Panc1 (cell line): ENCODE measurements at regions not wholly inside any gene's neighbourhood (a gene's known extent, or its start where the extent isn't known, plus 50 kb on each side); places are given as distances from the start of the nearest gene placed in this dataset.

Source experiments
- CTCF ChIP-seq: fragments of 450-650 bp; IDR thresholded peaks from 2 replicates; pipeline ENCODE4 v1.5.1; 2017; ENCODE audit warnings: mild to moderate bottlenecking
- POLR2AphosphoS5 ChIP-seq: IDR thresholded peaks from 2 replicates; pipeline ENCODE4 v1.6.1; 2012; ENCODE audit warnings: mild to moderate bottlenecking, low read depth, low read length, moderate library complexity
- REST ChIP-seq, 2 experiments: IDR thresholded peaks; 2 replicates each; pipeline ENCODE4 v1.6.1; 2011 to 2012; ENCODE audit warnings: low read depth in 2 of 2, control low read depth in 1 of 2, low read length in 1 of 2, mild to moderate bottlenecking in 1 of 2, moderate library complexity in 1 of 2; ENCODE audit not compliant: insufficient read depth in 1 of 2
- SIN3A ChIP-seq: IDR thresholded peaks from 2 replicates; pipeline ENCODE4 v1.6.1; 2012; ENCODE audit warnings: low read depth, mild to moderate bottlenecking, low read length, moderate library complexity, borderline replicate concordance; ENCODE audit not compliant: insufficient read depth

DNA sequence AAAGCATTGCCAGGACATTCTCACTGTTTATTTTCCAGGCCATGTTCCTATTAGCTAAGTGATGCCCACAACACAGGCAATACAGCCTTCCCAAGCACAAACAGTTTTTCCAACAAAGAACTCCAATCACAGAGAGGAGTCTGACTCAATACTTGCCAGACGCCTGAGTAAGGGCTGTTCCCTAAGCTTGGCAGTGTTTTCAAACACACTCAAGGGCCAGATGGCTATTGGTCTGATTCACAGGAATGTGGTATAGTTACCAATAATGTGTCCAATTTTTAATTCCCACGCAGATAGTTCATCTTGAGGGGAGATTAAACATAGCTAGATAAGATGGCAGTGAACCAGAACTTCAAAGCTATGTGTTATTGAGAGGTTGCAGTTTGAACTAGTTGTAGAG, 381.0 kb downstream of the SNAPC1 start:
- TF ChIP-seq SIN3A (no peak), REST (IDR thresholded peaks at IDR 0.05; ENCODE audit: insufficient read depth in 1 of 2, low read depth in 2 of 2, low read length in 1 of 2) (no peak), POLR2AphosphoS5 (no peak), CTCF (no peak)
